ENCODE measurements at regions not wholly inside any gene's neighbourhood (a gene's known extent, or its start where the extent isn't known, plus 50 kb on each side); places are given as distances from the start of the nearest gene placed in this dataset.

GRCh38 chr20:12640251-12640650, 368.5 kb upstream of the SPTLC3 start:
- TF ChIP-seq POLR2A (IDR thresholded peaks at IDR 0.05; ENCODE audit: low read length) (no peak), GATA1 (IDR thresholded peaks at IDR 0.05; ENCODE audit: low read depth, low read length) (no peak)
